ENCODE measurements at regions not wholly inside any gene's neighbourhood (a gene's known extent, or its start where the extent isn't known, plus 50 kb on each side); places are given as distances from the start of the nearest gene placed in this dataset.

DNA sequence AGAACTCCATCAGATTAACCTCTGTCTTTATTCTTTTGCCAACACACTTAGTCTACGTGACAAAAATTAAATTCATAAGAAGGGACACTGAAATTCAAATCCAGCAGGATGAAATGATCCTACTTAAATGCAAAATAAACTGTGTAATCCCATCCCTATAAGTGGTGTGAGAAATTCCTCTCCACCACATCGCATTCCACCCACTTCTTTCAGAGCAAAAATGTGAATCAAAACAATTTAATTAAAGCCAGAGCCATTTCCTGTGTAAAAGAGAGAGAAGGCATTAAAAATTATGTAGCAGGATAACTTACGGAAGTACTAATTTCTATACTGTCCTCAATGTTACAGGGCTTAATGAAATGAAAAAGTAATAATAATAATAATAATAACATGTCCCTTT is 844.3 kb downstream of the GALC start:
- TF ChIP-seq, protein P1, sequence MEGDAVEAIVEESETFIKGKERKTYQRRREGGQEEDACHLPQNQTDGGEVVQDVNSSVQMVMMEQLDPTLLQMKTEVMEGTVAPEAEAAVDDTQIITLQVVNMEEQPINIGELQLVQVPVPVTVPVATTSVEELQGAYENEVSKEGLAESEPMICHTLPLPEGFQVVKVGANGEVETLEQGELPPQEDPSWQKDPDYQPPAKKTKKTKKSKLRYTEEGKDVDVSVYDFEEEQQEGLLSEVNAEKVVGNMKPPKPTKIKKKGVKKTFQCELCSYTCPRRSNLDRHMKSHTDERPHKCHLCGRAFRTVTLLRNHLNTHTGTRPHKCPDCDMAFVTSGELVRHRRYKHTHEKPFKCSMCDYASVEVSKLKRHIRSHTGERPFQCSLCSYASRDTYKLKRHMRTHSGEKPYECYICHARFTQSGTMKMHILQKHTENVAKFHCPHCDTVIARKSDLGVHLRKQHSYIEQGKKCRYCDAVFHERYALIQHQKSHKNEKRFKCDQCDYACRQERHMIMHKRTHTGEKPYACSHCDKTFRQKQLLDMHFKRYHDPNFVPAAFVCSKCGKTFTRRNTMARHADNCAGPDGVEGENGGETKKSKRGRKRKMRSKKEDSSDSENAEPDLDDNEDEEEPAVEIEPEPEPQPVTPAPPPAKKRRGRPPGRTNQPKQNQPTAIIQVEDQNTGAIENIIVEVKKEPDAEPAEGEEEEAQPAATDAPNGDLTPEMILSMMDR (IDR thresholded peaks at IDR 0.05; ENCODE audit: insufficient read depth, low read depth, low read length, missing control alignments), result no peak
- no peak for DNase-seq (ENCODE audit: low read depth)

DNA sequence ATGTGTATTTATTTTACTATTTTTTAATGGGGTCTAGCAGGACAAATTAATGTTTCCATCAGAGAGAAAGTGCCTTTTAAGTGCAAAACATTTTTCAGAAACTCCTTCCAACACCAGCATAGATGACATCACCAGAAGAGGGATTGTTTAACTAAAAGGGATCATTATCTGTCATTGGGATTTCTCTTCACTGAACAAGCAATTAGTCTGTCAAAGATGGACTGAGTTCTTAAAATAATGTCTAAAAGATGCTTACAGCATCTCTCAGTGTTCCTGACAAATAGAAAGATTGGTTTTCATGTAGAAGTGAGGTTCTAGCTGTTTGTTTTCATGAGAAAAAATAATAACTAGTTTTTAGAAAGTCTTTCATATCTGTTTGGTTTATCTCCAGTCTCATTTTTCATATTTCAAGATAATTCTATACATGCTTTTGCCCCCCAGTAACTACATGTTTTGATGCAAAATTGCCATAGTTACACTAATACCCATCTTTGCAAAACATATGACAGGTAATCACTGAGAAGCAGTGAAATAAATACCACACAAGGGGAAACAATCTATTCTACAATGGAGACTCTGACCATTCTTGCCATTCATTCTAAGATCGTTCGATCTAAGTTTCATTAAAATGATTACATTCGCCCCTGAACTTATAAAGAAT is 850.3 kb downstream of the GALC start:
- no peak overlapping the region for H3K4me3 ChIP-seq (ENCODE audit: low read depth, low read length)
- TF ChIP-seq, protein P1 (IDR thresholded peaks at IDR 0.05; ENCODE audit: insufficient read depth, low read depth, low read length, missing control alignments), result no peak
- DNase-seq (ENCODE audit: low read depth), result no peak

More for the DNA sequence above, 844.3 kb downstream of the GALC start:
- no peak overlapping the region for H3K4me3 ChIP-seq (ENCODE audit: low read depth, low read length)

DNA sequence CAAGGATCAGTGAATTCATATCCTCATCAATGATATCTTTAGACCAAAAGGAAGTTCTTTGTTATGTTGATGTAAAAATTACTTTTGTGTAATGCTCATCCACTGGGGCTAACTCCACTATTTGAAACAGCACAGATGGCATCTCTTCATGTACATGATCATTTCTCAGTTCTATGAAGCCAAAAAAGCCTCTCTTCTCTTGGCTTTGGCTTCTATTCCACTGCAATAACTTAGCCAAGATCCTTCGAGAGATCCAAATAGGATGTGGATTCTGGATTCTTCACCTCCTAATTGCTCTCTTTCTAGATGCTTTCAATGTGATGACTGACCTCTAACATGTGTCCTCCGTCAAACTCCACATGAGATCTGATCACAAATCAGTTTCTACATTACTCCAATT is 851.2 kb downstream of the GALC start:
- H3K4me3 ChIP-seq (ENCODE audit: low read depth, low read length), result no peak overlapping the region
- DNase-seq (ENCODE audit: low read depth), result no peak
- TF ChIP-seq, protein P1 (IDR thresholded peaks at IDR 0.05; ENCODE audit: insufficient read depth, low read depth, low read length, missing control alignments), result no peak

DNA sequence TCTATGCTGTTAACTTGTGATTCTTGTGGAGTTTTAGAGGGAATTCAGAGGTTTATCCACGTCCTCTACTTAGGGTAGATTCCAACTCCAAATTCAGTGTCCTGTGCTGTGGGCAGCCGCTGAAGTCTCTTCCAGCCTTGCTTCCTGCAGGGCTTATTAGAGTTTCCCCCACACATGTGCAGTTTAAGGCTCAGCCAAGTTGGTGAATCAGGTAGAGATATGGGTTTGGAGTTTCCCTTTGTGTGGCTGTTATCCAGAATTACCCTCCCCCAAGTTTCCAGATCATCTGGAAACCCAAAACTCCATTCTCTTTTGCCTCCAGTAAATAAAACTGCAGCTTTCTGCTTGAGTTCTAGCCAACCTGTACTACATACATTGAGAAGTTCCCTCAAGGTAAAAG is 853.7 kb downstream of the GALC start:
- DNase-seq (ENCODE audit: low read depth), result no peak
- H3K4me3 ChIP-seq (ENCODE audit: low read depth, low read length), result no peak overlapping the region
- TF ChIP-seq, protein P1 (IDR thresholded peaks at IDR 0.05; ENCODE audit: insufficient read depth, low read depth, low read length, missing control alignments), result no peak

DNA sequence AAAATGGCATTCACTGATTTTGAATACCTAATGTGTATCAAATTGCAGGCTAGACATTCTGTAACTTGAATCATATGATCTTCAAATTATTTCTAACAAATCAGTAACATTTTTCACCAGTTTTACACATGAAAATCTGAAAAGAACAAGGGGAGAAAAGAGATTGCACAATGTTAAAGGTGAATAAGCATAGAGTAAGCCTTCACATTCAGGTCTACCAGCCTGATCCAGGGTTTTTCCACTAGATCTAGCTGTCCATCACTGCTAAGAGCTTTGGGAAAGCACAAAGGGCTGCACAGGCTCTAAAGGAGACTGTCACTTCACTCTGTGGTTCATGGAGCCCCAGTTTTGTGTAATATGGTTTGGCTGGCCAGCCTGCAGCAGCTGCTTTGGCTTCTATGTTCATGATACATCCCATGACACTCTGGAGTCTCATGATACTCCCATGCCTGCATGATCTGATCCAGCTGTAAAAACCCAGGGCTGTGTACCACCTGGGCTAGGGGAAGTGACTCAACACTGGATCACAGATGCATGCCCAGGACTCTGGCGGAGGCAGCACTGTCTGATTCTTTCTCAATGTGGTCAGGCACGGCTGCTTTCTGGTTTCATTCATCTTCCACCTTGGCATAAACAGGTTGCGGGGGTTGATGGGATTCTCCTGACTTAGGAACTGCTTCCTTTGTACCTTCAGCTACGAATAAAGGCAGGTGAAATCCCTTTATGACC is 859.7 kb downstream of the GALC start:
- no peak for DNase-seq (ENCODE audit: low read depth)
- H3K4me3 ChIP-seq (ENCODE audit: low read depth, low read length), result no peak overlapping the region
- TF ChIP-seq, protein P1 (IDR thresholded peaks at IDR 0.05; ENCODE audit: insufficient read depth, low read depth, low read length, missing control alignments), result no peak

DNA sequence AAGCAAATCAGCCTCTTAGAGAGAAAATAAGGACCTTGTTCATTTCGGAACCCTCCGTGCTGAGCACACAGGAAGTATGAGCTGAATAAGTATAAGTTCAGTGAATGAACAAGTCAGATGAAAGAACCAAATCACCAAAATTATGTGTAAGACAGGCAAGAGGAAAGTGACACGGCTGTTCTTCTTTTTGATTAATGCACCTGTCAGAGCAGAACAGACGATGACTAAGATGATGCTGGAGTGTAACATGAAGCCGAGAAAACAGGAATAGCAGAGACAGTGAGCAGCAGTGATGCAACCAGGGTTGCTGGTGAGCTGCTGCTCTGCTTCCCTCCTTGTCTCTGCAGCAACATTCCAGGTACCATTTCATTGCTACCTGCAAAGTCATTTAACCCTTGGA is 861.1 kb downstream of the GALC start:
- no peak for DNase-seq (ENCODE audit: low read depth)
- no peak overlapping the region for H3K4me3 ChIP-seq (ENCODE audit: low read depth, low read length)
- TF ChIP-seq, protein P1 (IDR thresholded peaks at IDR 0.05; ENCODE audit: insufficient read depth, low read depth, low read length, missing control alignments), result no peak

Data from GM12865 (cell line).